ENCODE measurements at regions not wholly inside any gene's neighbourhood (a gene's known extent, or its start where the extent isn't known, plus 50 kb on each side); places are given as distances from the start of the nearest gene placed in this dataset.

GRCh38 chr14:104432611-104433231, 146.8 kb upstream of the C14orf180 start (continued):
- no peak for TF ChIP-seq ZNF670 (tag by site-specific recombination; IDR thresholded peaks at IDR 0.05; ENCODE audit: low read depth)

GRCh38 chr14:104433401-104434213, 146.0 kb upstream of the C14orf180 start:
- no peaks in the 10 kb centered on the region for H3K4me1 ChIP-seq (ENCODE audit: control insufficient read depth, insufficient read depth, low read length)
- H3K36me3 ChIP-seq (ENCODE audit: control insufficient read depth in 2 of 2, insufficient read depth in 1 of 2, low read length in 2 of 2): no peaks in the 10 kb centered on the region
- ChIA-PET CTCF (no interaction called here), POLR2A (no interaction called here)
- H3K4me3 ChIP-seq (ENCODE audit: low read depth, low read length): no peak overlapping the region
- TF ChIP-seq ZNF280D (tag by site-specific recombination; IDR thresholded peaks at IDR 0.05) (no peak), ZNF701 (tag by site-specific recombination; IDR thresholded peaks at IDR 0.05) (no peak), ZIC2 (tag by site-specific recombination; IDR thresholded peaks at IDR 0.05) (no peak), TRIM28 (IDR thresholded peaks at IDR 0.05; ENCODE audit: borderline replicate concordance, low read length) (no peak), SP3 (tag by site-specific recombination; IDR thresholded peaks at IDR 0.05) (no peak), ZNF362 (tag by site-specific recombination; IDR thresholded peaks at IDR 0.05) (no peak), ZSCAN30 (tag by site-specific recombination; IDR thresholded peaks at IDR 0.05) (no peak), ZNF658 (tag by site-specific recombination; IDR thresholded peaks at IDR 0.05) (no peak), PRDM1 (tag by site-specific recombination; IDR thresholded peaks at IDR 0.05) (no peak), ZNF501 (tag by site-specific recombination; IDR thresholded peaks at IDR 0.05) (no peak), ZNF223 (tag by site-specific recombination; IDR thresholded peaks at IDR 0.05) (no peak), PATZ1 (tag by site-specific recombination; IDR thresholded peaks at IDR 0.05) (no peak), RBAK (tag by site-specific recombination; IDR thresholded peaks at IDR 0.05) (no peak), ZNF157 (tag by site-specific recombination; IDR thresholded peaks at IDR 0.05) (no peak), ZNF311 (tag by site-specific recombination; IDR thresholded peaks at IDR 0.05; ENCODE audit: borderline replicate concordance) (no peak)
- no peaks in the 10 kb centered on the region for H3K9me3 ChIP-seq (ENCODE audit: control insufficient read depth, insufficient read depth, low read depth, low read length)
- H3K27ac ChIP-seq (ENCODE audit: extremely low read depth, low read depth, low read length): no peak overlapping the region

Data from HEK293 (cell line).